Common myeloid progenitor, CD34-positive (primary cell): ENCODE measurements at regions not wholly inside any gene's neighbourhood (a gene's known extent, or its start where the extent isn't known, plus 50 kb on each side); places are given as distances from the start of the nearest gene placed in this dataset.

Source experiments
- CTCF ChIA-PET: fragments of 350-600 bp; sonication (Branson Sonifier 250); formaldehyde crosslinking; loops from one replicate; lab custom pipeline; 2021; ENCODE audit warnings: antibody characterized with exemption; lab: Charles Lee
- POLR2A ChIA-PET: fragments of 350-600 bp; sonication (Branson Sonifier 250); formaldehyde crosslinking; loops from one replicate; lab custom pipeline; 2021; ENCODE audit warnings: antibody characterized with exemption; lab: Charles Lee
- DNase-seq, 3 donors: peaks; one replicate each; pipeline versions ENCODE4 v3.0.0 to v3.0.0-alpha.2; 2013
- H3K27ac ChIP-seq, 2 experiments: 1 replicate in 1 of 2; 2 replicates in 1 of 2; pipeline ENCODE4 v1.7.0; 2013; ENCODE audit warnings: inconsistent platforms in 2 of 2, low read length in 2 of 2, mild to moderate bottlenecking in 2 of 2, low read depth in 1 of 2, moderate library complexity in 1 of 2; ENCODE audit not compliant: severe bottlenecking in 2 of 2, insufficient read depth in 1 of 2, poor library complexity in 1 of 2
- H3K27me3 ChIP-seq, 5 experiments: replicated peaks in 2 of 5; 1 replicate in 3 of 5; 2 replicates in 2 of 5; pipeline versions ENCODE4 v1.6.1 to v1.7.0; 2013; ENCODE audit warnings: low read length in 4 of 5, mild to moderate bottlenecking in 2 of 5, moderate library complexity in 2 of 5, inconsistent platforms in 1 of 5; ENCODE audit not compliant: insufficient read depth in 5 of 5, control insufficient read depth in 4 of 5
- H3K36me3 ChIP-seq, 4 experiments: 1 replicate in 2 of 4; 2 replicates in 2 of 4; pipeline versions ENCODE4 v1.6.1 to v1.7.0; 2013; ENCODE audit warnings: low read length in 3 of 4, control low read depth in 1 of 4, mild to moderate bottlenecking in 1 of 4; ENCODE audit not compliant: control insufficient read depth in 4 of 4, insufficient read depth in 4 of 4
- H3K4me1 ChIP-seq, 4 experiments: 1 replicate in 3 of 4; 2 replicates in 1 of 4; pipeline versions ENCODE4 v1.6.1 to v1.7.1; 2013; ENCODE audit warnings: low read length in 3 of 4, mild to moderate bottlenecking in 3 of 4, control low read depth in 1 of 4, inconsistent platforms in 1 of 4, moderate library complexity in 1 of 4; ENCODE audit not compliant: control insufficient read depth in 4 of 4, insufficient read depth in 4 of 4; ENCODE audit errors: control extremely low read depth in 1 of 4
- H3K4me3 ChIP-seq, 7 experiments: 1 replicate in 4 of 7; 2 replicates in 3 of 7; pipeline versions ENCODE4 v1.5.1 to v1.7.0; 2013; ENCODE audit warnings: mild to moderate bottlenecking in 7 of 7, low read length in 6 of 7, moderate library complexity in 6 of 7, inconsistent platforms in 2 of 7, low read depth in 2 of 7, control low read depth in 1 of 7; ENCODE audit not compliant: insufficient read depth in 4 of 7, control insufficient read depth in 1 of 7; ENCODE audit errors: extremely low read depth in 1 of 7
- H3K9me3 ChIP-seq, 5 experiments: 1 replicate in 4 of 5; 2 replicates in 1 of 5; pipeline versions ENCODE4 v1.6.1 to v1.7.1; 2013; ENCODE audit warnings: low read length in 4 of 5, mild to moderate bottlenecking in 2 of 5, inconsistent platforms in 1 of 5, low read depth in 1 of 5, moderate library complexity in 1 of 5; ENCODE audit not compliant: control insufficient read depth in 4 of 5, insufficient read depth in 2 of 5; ENCODE audit errors: control extremely low read depth in 1 of 5
- WGBS: methylation state at CpG from one replicate; pipeline ENCODE4 v1.1.5; 2013; ENCODE audit not compliant: insufficient coverage; 5-methylcytosine and 5-hydroxymethylcytosine counted together

- CTCF ChIA-PET: interaction anchor here (1.0 to 1.7 kb wide), 3 partner anchors 15 to 72 kb away, joined by 3 to 4 read pairs (median 3); no protein-coding TSS in a partner anchor
- Histone ChIP-seq H3K27me3 (no peaks in the 10 kb centered on the region), H3K36me3 (no peaks in the 10 kb centered on the region), H3K9me3 (no peaks in the 10 kb centered on the region), H3K4me1 (peaks cover 0 to 11% (median 3%) of the 10 kb centered on the region in 4 experiments), H3K27ac (no peak overlapping the region), H3K4me3 (no peak overlapping the region)
- peak; percentile 41 to 65 (median 54) for DNase-seq
- WGBS: no CpG with 5 or more reads among the region's 4 CpGs
- POLR2A ChIA-PET: no interaction called here
These were observed 200.0 kb downstream of the LY86 start for GRCh38 chr6:6788394-6789032.

- no peak overlapping the region for H3K4me3 ChIP-seq
- no peaks in the 10 kb centered on the region for H3K36me3 ChIP-seq
- CTCF ChIA-PET: no interaction called here
- H3K4me1 ChIP-seq: peaks cover 5 to 29% (median 6%) of the 10 kb centered on the region in 4 experiments
- H3K27me3 ChIP-seq: no peaks in the 10 kb centered on the region
- DNase-seq: no peak
- no peak overlapping the region for H3K27ac ChIP-seq
- 100% methylated on average over 1 of the region's 5 CpGs for WGBS
- H3K9me3 ChIP-seq: no peaks in the 10 kb centered on the region
- POLR2A ChIA-PET: no interaction called here
These were observed 201.9 kb downstream of the LY86 start for GRCh38 chr6:6790393-6790792.

DNA sequence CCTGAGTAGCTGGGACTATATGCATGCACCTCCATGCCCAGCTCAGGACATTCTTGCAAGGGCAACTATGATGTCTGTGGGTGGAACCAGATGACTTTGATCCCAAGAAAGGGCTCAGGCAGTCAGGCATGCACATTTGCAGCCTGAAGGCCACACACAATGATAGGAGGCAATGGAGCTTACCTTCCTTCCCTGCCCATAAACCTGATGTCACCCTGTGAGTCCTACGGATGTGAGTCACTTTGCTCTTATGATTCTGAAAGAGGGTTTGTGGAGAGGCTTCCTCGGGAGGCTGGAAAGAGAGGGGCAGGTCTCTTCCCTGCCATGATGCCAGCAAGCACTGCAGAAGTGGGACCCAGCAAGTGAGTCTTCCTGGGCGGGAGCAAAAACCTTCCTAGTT, 202.4 kb downstream of the LY86 start:
- no peak for DNase-seq
- Histone ChIP-seq H3K27ac (no peak overlapping the region), H3K27me3 (no peaks in the 10 kb centered on the region), H3K4me1 (peaks cover 5 to 33% (median 6%) of the 10 kb centered on the region in 4 experiments), H3K4me3 (no peak overlapping the region), H3K9me3 (no peaks in the 10 kb centered on the region), H3K36me3 (no peaks in the 10 kb centered on the region)
- ChIA-PET POLR2A (no interaction called here), CTCF (no interaction called here)
- WGBS: 100% methylated on average over 2 of the region's 3 CpGs

DNA sequence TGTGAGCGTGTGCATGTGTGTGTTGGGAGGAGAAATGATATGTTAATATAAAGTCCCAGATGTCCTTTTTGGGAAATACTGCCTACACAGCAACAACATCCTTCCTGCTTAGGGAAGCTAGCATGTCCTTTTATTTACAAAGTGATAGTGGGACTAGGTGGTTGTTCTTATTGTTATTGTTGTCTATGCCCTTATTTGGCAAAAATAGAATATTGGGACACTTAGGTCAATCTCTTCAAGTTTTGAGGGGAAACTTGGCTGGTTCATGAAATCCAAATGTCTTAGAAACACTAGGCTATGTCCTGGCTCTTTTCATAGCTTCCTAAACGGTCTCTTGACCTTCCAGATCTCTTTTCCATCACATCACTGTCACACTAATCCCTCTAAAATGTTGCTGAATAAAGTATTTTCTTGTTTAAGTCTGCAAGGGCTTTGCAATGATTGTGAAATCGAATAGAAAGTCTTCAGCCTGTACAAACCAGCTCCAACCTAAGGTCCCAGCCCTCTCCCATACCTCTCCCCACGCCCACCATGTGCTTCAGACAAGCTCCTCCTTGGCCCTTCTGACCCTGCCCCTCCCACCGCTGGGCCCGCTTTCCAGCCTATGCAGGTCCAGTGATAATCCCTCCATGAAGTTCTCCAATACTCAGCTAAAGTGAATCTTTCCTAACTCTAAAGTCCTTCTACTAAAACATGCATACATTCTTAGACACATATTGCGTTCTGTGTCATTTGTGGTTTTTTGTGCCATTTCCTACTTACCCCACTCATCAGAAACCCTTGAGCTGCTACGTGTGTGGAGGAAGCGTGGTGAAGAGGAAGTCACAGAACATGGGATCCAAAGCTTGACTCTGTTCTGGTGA, 205.1 kb downstream of the LY86 start:
- Histone ChIP-seq H3K4me1 (peaks cover 5 to 46% (median 6%) of the 10 kb centered on the region in 4 experiments), H3K27ac (no peak overlapping the region), H3K36me3 (no peaks in the 10 kb centered on the region), H3K9me3 (no peaks in the 10 kb centered on the region), H3K4me3 (no peak overlapping the region), H3K27me3 (no peaks in the 10 kb centered on the region)
- 90% methylated on average over 4 of the region's 9 CpGs for WGBS
- ChIA-PET POLR2A (interaction anchor here (1.1 kb wide), 1 partner anchor 387 kb away, joined by 4 read pairs; no protein-coding TSS in a partner anchor), CTCF (interaction anchor here (0.8 to 1.8 kb wide), 8 partner anchors 10 to 293 kb away, joined by 3 to 4 read pairs (median 3); no protein-coding TSS in a partner anchor)
- peak; percentile 42 to 85 (median 79) for DNase-seq

- Histone ChIP-seq H3K27me3 (no peaks in the 10 kb centered on the region), H3K4me1 (peaks cover 5 to 61% (median 7%) of the 10 kb centered on the region in 4 experiments), H3K27ac (no peak overlapping the region), H3K36me3 (no peaks in the 10 kb centered on the region), H3K4me3 (no peak overlapping the region), H3K9me3 (no peaks in the 10 kb centered on the region)
- DNase-seq: no peak
- ChIA-PET CTCF (interaction anchor here (1.8 kb wide), 1 partner anchor 291 kb away, joined by 4 read pairs; no protein-coding TSS in a partner anchor), POLR2A (interaction anchor here (0.8 kb wide), 1 partner anchor 556 kb away, joined by 3 read pairs; no protein-coding TSS in a partner anchor)
- 100% methylated on average over 3 of the region's 4 CpGs for WGBS
These were observed 206.9 kb downstream of the LY86 start for GRCh38 chr6:6795393-6795792.

GRCh38 chr6:6796818-6797217, 208.3 kb downstream of the LY86 start:
- ChIA-PET POLR2A (no interaction called here), CTCF (no interaction called here)
- no peak for DNase-seq
- H3K4me3 ChIP-seq: no peak overlapping the region
- H3K27ac ChIP-seq: no peak overlapping the region
- no peaks in the 10 kb centered on the region for H3K36me3 ChIP-seq
- peaks cover 5 to 68% (median 7%) of the 10 kb centered on the region in 4 experiments for H3K4me1 ChIP-seq
- WGBS: 93% methylated on average over 10 of the region's 11 CpGs
- no peaks in the 10 kb centered on the region for H3K9me3 ChIP-seq
- H3K27me3 ChIP-seq: no peaks in the 10 kb centered on the region
